Esophagus muscularis mucosa (tissue), 4 donors: ENCODE measurements at regions not wholly inside any gene's neighbourhood (a gene's known extent, or its start where the extent isn't known, plus 50 kb on each side); places are given as distances from the start of the nearest gene placed in this dataset.

Experiments used
- DNase-seq: peaks from one replicate; pipeline ENCODE4 v3.0.0-alpha.2; 2017; ENCODE audit errors: extremely low spot score
- H3K27ac ChIP-seq, 4 donors: fragments of 200-600 bp; sonication (generic); replicated peaks in 1 of 4; 1 replicate in 3 of 4; 2 replicates in 1 of 4; pipeline ENCODE4 v1.5.1; 2016 to 2019; ENCODE audit warnings: mild to moderate bottlenecking in 1 of 4
- H3K27me3 ChIP-seq, 4 donors: fragments of 200-600 bp; sonication (generic); one replicate each; pipeline versions ENCODE4 v1.5.1 to v1.6.0; 2016 to 2019
- H3K36me3 ChIP-seq, 4 donors: fragments of 200-600 bp; sonication (generic); one replicate each; pipeline ENCODE4 v1.5.1; 2016 to 2019
- H3K4me1 ChIP-seq, 4 donors: fragments of 200-600 bp; sonication (generic); one replicate each; pipeline ENCODE4 v1.5.1; 2016 to 2019
- H3K4me3 ChIP-seq, 4 donors: fragments of 200-600 bp; sonication (generic); 1 replicate in 2 of 4; 2 replicates in 2 of 4; pipeline ENCODE4 v1.5.1; 2016 to 2019; ENCODE audit warnings: mild to moderate bottlenecking in 4 of 4, moderate library complexity in 1 of 4
- H3K9me3 ChIP-seq, 4 donors: fragments of 200-600 bp; sonication (generic); 1 replicate in 3 of 4; 2 replicates in 1 of 4; pipeline ENCODE4 v1.5.1; 2016 to 2019
- EP300 ChIP-seq: sonication (generic); formaldehyde crosslinking; IDR thresholded peaks from one replicate; pipeline ENCODE4 v1.6.1; 2017; ENCODE audit warnings: antibody characterized with exemption
- POLR2A ChIP-seq: fragments of 450-650 bp; IDR thresholded peaks from one replicate; pipeline ENCODE4 v1.6.1; 2017; ENCODE audit warnings: antibody characterized with exemption, moderate library complexity, mild to moderate bottlenecking, low read depth
- POLR2AphosphoS5 ChIP-seq, 2 donors: sonication (generic); formaldehyde crosslinking; IDR thresholded peaks; one replicate each; pipeline ENCODE4 v1.6.1; 2017; ENCODE audit warnings: antibody characterized with exemption in 2 of 2
- WGBS: methylation state at CpG from one replicate; pipeline ENCODE4 v1.1.5; 2018; 5-methylcytosine and 5-hydroxymethylcytosine counted together
- intact Hi-C: fragments of 100-400 bp; cut with DNase I; formaldehyde crosslinking; loops from one replicate; pipeline ENCODE4 v1.15.1; 2023
- TF ChIP-seq, protein P1 (sequence below), 3 experiments: fragments of 200-600 bp in 2 of 3; fragments of 450-650 bp in 1 of 3; sonication (generic) in 2 of 3; IDR thresholded peaks; one replicate each; pipeline ENCODE4 v1.5.1; 2017 to 2019; ENCODE audit warnings: antibody characterized with exemption in 3 of 3, mild to moderate bottlenecking in 2 of 3, moderate library complexity in 1 of 3

DNA sequence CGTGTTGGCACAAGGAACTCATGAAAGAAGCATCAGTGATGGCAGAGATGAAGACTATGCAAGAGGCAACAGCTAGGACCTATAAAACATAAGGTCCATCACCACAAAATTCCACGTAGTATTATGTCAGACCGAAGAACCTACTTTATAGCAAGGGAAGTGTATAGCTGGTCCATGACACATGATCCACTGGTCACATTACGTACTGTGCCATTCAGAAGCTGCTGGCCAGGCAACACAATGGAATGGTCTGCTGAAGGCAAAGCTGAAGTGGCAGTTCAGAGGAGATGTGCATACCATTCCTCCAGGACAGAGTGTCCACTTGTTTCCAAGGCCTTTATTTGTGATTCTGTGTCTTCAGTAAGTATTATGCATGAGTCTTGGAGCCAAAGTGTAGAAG, 215.5 kb upstream of the UGT8 start:
- H3K4me1 ChIP-seq, result peaks cover 0 to 8% (median 3%) of the 10 kb centered on the region in 4 donors
- DNase-seq, result no peak
- H3K4me3 ChIP-seq, result no peak overlapping the region
- WGBS, result 88% methylated on average over 4 of the region's 4 CpGs
- intact Hi-C loops, result loop anchor here (10.0 kb wide), 2 partner anchors 312 to 988 kb away; no protein-coding TSS in a partner anchor
- no peaks in the 10 kb centered on the region for H3K27me3 ChIP-seq
- TF ChIP-seq POLR2A, result no peak
- no peak for TF ChIP-seq POLR2AphosphoS5 (IDR thresholded peaks at IDR 0.05)
- no peaks in the 10 kb centered on the region for H3K36me3 ChIP-seq
- H3K27ac ChIP-seq, result no peak overlapping the region
- no peaks in the 10 kb centered on the region for H3K9me3 ChIP-seq

DNA sequence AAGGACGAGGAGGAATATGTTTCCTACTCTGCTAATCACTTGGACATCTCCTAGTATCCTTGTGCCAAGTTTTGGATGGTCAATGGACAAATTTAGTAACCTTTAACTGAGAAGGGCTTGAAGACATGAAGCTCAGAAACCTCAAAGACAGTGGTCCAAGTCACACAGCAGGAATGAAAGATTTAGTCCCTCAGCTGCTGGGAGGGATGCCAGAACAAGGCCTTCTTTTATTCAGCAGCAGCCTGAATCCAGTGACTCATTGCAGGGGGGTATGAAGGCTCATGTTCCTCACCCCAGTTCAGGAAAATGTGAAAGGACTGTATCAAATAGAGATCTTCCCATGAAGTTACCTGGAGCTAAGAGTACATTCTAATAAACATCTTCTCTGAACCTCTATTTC, 214.9 kb upstream of the UGT8 start:
- WGBS, result 68% methylated on average over 1 of the region's 1 CpG
- Histone ChIP-seq H3K27me3 (no peaks in the 10 kb centered on the region), H3K4me3 (no peak overlapping the region), H3K4me1 (peaks cover 0 to 8% (median 3%) of the 10 kb centered on the region in 4 donors), H3K36me3 (no peaks in the 10 kb centered on the region), H3K9me3 (no peaks in the 10 kb centered on the region), H3K27ac (no peak overlapping the region)
- intact Hi-C loops, result loop anchor here (10.0 kb wide), 2 partner anchors 311 to 989 kb away; no protein-coding TSS in a partner anchor
- DNase-seq, result no peak
- TF ChIP-seq EP300 (no peak), POLR2A (no peak), POLR2AphosphoS5 (IDR thresholded peaks at IDR 0.05) (no peak)
- TF ChIP-seq, protein P1, sequence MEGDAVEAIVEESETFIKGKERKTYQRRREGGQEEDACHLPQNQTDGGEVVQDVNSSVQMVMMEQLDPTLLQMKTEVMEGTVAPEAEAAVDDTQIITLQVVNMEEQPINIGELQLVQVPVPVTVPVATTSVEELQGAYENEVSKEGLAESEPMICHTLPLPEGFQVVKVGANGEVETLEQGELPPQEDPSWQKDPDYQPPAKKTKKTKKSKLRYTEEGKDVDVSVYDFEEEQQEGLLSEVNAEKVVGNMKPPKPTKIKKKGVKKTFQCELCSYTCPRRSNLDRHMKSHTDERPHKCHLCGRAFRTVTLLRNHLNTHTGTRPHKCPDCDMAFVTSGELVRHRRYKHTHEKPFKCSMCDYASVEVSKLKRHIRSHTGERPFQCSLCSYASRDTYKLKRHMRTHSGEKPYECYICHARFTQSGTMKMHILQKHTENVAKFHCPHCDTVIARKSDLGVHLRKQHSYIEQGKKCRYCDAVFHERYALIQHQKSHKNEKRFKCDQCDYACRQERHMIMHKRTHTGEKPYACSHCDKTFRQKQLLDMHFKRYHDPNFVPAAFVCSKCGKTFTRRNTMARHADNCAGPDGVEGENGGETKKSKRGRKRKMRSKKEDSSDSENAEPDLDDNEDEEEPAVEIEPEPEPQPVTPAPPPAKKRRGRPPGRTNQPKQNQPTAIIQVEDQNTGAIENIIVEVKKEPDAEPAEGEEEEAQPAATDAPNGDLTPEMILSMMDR (IDR thresholded peaks at IDR 0.05), result no peak

DNA sequence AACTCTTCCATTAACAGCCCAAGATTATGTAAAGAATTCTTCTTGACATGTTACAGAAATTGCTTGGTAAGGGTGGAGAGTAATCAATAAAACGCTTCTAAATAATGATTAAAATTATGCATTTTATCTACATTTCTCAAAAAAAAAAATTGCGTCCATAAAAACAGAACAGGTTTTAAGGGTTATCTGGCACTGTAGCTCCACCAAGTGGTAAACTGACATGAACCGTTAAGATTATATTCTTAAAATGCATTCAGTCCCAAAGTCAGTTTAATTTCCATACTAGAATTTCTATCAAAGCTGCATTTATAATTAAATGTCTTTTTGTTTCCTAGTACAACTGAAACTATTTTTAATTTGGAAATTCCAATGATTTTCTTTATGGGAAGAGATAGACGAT, 214.0 kb upstream of the UGT8 start:
- DNase-seq, result no peak
- Histone ChIP-seq H3K4me3 (no peak overlapping the region), H3K36me3 (no peaks in the 10 kb centered on the region), H3K27ac (no peak overlapping the region), H3K9me3 (no peaks in the 10 kb centered on the region), H3K4me1 (peaks cover 0 to 8% (median 3%) of the 10 kb centered on the region in 4 donors), H3K27me3 (no peaks in the 10 kb centered on the region)
- TF ChIP-seq POLR2AphosphoS5 (IDR thresholded peaks at IDR 0.05) (no peak), EP300 (no peak), POLR2A (no peak)
- TF ChIP-seq, protein P1 (IDR thresholded peaks at IDR 0.05), result peak; percentile 29 to 47 (median 40)
- intact Hi-C loops, result loop anchor here (5.0 to 10.0 kb wide), 3 partner anchors 273 to 990 kb away; no protein-coding TSS in a partner anchor
- WGBS, result 9% methylated on average over 4 of the region's 4 CpGs

DNA sequence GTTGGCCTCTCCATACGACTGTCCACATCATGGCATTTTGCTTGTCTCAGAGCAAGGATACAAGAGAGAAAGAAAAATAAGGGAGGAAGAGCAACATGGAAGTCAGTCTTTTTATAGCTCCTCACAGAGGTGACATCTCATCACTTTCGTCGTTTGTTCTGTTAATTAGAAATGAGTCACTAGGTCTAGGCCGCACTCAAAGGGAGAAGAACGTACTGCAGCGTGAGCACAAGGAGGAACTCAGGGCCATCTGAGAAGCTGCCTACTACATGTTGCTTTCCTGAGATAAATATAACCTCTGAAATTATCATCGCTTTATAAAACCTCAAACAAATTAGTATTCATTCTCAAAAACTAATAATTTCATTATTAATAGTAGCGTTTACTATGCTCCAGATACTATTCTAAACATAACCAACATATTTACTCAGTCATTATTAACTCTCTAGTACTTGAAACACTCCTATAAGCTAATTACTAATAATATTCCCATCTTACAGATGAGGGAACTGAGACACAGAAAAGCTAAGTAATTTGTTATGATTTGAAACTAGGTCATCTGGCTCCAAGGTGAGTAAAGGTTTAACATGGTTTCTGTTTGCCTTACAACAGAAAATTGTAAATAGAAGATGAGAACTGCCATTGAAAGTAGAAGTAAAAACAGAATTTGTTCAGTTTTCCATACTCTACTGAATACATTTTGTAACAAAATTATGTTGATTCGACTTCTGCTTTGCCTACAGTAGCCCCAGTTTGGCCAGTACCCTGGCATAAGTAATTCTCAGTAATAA, 213.2 kb upstream of the UGT8 start:
- no peak for DNase-seq
- Histone ChIP-seq H3K4me1 (peaks cover 0 to 8% (median 3%) of the 10 kb centered on the region in 4 donors), H3K9me3 (no peaks in the 10 kb centered on the region), H3K27ac (no peak overlapping the region), H3K4me3 (no peak overlapping the region), H3K36me3 (no peaks in the 10 kb centered on the region), H3K27me3 (no peaks in the 10 kb centered on the region)
- intact Hi-C loops, result loop anchor here (5.0 to 10.0 kb wide), 3 partner anchors 272 to 991 kb away; no protein-coding TSS in a partner anchor
- TF ChIP-seq POLR2A, result no peak
- TF ChIP-seq EP300, result no peak
- TF ChIP-seq POLR2AphosphoS5 (IDR thresholded peaks at IDR 0.05), result no peak
- TF ChIP-seq, protein P1 (IDR thresholded peaks at IDR 0.05), result no peak
- 83% methylated on average over 9 of the region's 9 CpGs for WGBS

DNA sequence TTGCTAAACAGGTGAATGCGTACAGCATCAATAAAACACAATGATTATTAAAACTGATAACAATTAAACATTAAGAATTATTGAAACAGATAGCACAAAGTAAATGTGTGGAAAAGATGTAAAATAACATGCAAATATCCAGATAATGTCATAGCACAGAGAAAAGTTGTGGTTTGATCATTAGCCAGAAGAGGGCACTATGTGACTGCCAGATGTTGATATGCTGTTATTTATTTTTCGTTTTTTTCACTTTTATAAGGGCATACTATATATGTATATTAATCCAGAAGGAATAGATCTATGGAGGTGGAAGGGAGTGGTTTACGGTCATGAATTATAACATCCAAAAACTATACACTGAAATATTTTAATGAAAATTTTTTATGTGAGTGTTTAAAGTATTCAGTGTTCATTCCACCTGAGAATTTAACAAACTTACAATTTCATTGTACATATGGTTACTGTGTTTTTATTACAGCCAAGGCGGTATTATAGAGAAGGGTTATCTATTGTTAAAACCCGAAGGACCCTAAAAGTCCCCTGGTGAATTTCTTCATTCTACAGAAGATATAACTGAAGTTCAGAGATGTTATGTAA, 211.9 kb upstream of the UGT8 start:
- peaks cover 0 to 8% (median 3%) of the 10 kb centered on the region in 4 donors for H3K4me1 ChIP-seq
- TF ChIP-seq EP300, result no peak
- TF ChIP-seq, protein P1 (IDR thresholded peaks at IDR 0.05), result peak; percentile 57 to 66 (median 57)
- WGBS, result 38% methylated on average over 5 of the region's 5 CpGs
- no peak overlapping the region for H3K4me3 ChIP-seq
- no peaks in the 10 kb centered on the region for H3K27me3 ChIP-seq
- H3K9me3 ChIP-seq, result no peaks in the 10 kb centered on the region
- H3K36me3 ChIP-seq, result no peaks in the 10 kb centered on the region
- no peak overlapping the region for H3K27ac ChIP-seq
- DNase-seq, result no peak
- intact Hi-C loops, result loop anchor here (5.0 to 10.0 kb wide), 3 partner anchors 271 to 992 kb away; no protein-coding TSS in a partner anchor
